Sigmoid colon (tissue), 4 donors: ENCODE measurements at regions not wholly inside any gene's neighbourhood (a gene's known extent, or its start where the extent isn't known, plus 50 kb on each side); places are given as distances from the start of the nearest gene placed in this dataset.

Experiments
- EP300 ChIP-seq, 4 donors: sonication (generic); formaldehyde crosslinking; IDR thresholded peaks; one replicate each; pipeline ENCODE4 v1.6.1; 2017; ENCODE audit warnings: antibody characterized with exemption in 4 of 4
- POLR2A ChIP-seq, 2 donors: fragments of 450-650 bp; IDR thresholded peaks; one replicate each; pipeline ENCODE4 v1.6.1; 2016; ENCODE audit warnings: antibody characterized with exemption in 2 of 2, mild to moderate bottlenecking in 2 of 2, moderate library complexity in 2 of 2
- TF ChIP-seq, protein P1 (sequence below), 4 experiments: fragments of 450-650 bp in 3 of 4; fragments of 200-600 bp in 1 of 4; IDR thresholded peaks; one replicate each; pipeline ENCODE4 v1.5.1; 2016 to 2019; ENCODE audit warnings: antibody characterized with exemption in 4 of 4, mild to moderate bottlenecking in 3 of 4, moderate library complexity in 2 of 4

DNA sequence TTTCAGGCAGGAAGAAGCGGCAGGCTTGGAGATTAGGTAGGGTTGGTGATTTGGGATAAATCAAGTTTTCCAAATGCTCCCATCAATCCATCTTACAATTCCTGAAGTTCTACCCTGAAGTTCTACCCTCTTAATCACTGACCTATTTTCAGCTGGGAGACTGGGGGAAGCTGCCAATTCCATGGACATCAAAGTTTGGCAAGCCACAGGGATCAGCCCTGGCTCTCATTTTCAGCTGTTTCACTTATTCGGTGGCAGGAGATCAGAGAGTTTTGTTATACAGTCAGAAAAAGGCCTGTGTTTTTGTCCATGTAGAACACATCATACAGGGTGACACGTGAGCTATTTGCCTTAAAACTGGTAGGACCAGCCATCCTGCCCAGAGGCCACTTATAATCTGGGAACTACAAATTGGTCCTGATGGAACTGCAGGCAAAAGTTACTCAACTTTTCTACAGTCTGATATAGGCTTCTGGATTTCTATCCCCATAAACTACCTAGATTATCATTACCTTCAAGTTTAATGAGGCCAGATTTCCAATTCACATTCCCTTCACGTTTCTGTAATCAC, 112.9 kb upstream of the ZNF746 start:
- TF ChIP-seq, protein P1, sequence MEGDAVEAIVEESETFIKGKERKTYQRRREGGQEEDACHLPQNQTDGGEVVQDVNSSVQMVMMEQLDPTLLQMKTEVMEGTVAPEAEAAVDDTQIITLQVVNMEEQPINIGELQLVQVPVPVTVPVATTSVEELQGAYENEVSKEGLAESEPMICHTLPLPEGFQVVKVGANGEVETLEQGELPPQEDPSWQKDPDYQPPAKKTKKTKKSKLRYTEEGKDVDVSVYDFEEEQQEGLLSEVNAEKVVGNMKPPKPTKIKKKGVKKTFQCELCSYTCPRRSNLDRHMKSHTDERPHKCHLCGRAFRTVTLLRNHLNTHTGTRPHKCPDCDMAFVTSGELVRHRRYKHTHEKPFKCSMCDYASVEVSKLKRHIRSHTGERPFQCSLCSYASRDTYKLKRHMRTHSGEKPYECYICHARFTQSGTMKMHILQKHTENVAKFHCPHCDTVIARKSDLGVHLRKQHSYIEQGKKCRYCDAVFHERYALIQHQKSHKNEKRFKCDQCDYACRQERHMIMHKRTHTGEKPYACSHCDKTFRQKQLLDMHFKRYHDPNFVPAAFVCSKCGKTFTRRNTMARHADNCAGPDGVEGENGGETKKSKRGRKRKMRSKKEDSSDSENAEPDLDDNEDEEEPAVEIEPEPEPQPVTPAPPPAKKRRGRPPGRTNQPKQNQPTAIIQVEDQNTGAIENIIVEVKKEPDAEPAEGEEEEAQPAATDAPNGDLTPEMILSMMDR (IDR thresholded peaks at IDR 0.05), result no peak
- no peak for TF ChIP-seq EP300 (IDR thresholded peaks at IDR 0.05)
- no peak for TF ChIP-seq POLR2A (IDR thresholded peaks at IDR 0.05)
